ENCODE measurements at regions not wholly inside any gene's neighbourhood (a gene's known extent, or its start where the extent isn't known, plus 50 kb on each side); places are given as distances from the start of the nearest gene placed in this dataset.

- intact Hi-C loops (cut with DNase I): no loop called here
- no peak for DNase-seq (ENCODE audit: low spot score)
- H3K4me1 ChIP-seq (replicated peaks): no peaks in the 10 kb centered on the region
- no peaks in the 10 kb centered on the region for H3K27me3 ChIP-seq (replicated peaks; ENCODE audit: insufficient read depth)
- no peak overlapping the region for H3K27ac ChIP-seq
- WGBS: 80% methylated on average over 13 of the region's 13 CpGs
- TF ChIP-seq POLR2A (IDR thresholded peaks at IDR 0.05) (no peak), CTCF (IDR thresholded peaks at IDR 0.05) (no peak), POLR2AphosphoS5 (IDR thresholded peaks at IDR 0.05) (no peak)
- H3K9me3 ChIP-seq: no peaks in the 10 kb centered on the region
- H3K36me3 ChIP-seq: no peaks in the 10 kb centered on the region
- no peak overlapping the region for H3K4me3 ChIP-seq
Measured at GRCh38 chr6:44007818-44008621, 119.2 kb downstream of the MRPL14 start.

- Histone ChIP-seq H3K27ac (no peak overlapping the region), H3K9me3 (no peaks in the 10 kb centered on the region), H3K27me3 (replicated peaks; ENCODE audit: insufficient read depth) (peaks cover 2% of the 10 kb centered on the region), H3K36me3 (no peaks in the 10 kb centered on the region), H3K4me3 (no peak overlapping the region), H3K4me1 (replicated peaks) (peaks cover 5% of the 10 kb centered on the region)
- intact Hi-C loops (cut with DNase I): no loop called here
- TF ChIP-seq POLR2A (IDR thresholded peaks at IDR 0.05) (no peak), POLR2AphosphoS5 (IDR thresholded peaks at IDR 0.05) (no peak), CTCF (IDR thresholded peaks at IDR 0.05) (no peak)
- 87% methylated on average over 6 of the region's 6 CpGs for WGBS
- no peak for DNase-seq (ENCODE audit: low spot score)
Measured at GRCh38 chr6:44006872-44007303, 120.4 kb downstream of the MRPL14 start.

GRCh38 chr6:44006123-44006871 lies 121.0 kb downstream of the MRPL14 start:
- Histone ChIP-seq H3K36me3 (no peaks in the 10 kb centered on the region), H3K27ac (no peak overlapping the region), H3K4me3 (no peak overlapping the region), H3K4me1 (replicated peaks) (peaks cover 5% of the 10 kb centered on the region), H3K9me3 (no peaks in the 10 kb centered on the region), H3K27me3 (replicated peaks; ENCODE audit: insufficient read depth) (peaks cover 2% of the 10 kb centered on the region)
- no peak for TF ChIP-seq POLR2A (IDR thresholded peaks at IDR 0.05)
- no peak for TF ChIP-seq POLR2AphosphoS5 (IDR thresholded peaks at IDR 0.05)
- no peak for TF ChIP-seq CTCF (IDR thresholded peaks at IDR 0.05)
- 95% methylated on average over 7 of the region's 7 CpGs for WGBS
- intact Hi-C loops (cut with DNase I): no loop called here
- DNase-seq (ENCODE audit: low spot score): no peak

GRCh38 chr6:44005507-44005903 lies 121.7 kb downstream of the MRPL14 start:
- Histone ChIP-seq H3K4me3 (no peak overlapping the region), H3K9me3 (no peaks in the 10 kb centered on the region), H3K27ac (no peak overlapping the region), H3K4me1 (replicated peaks) (peaks cover 5% of the 10 kb centered on the region), H3K27me3 (replicated peaks; ENCODE audit: insufficient read depth) (peaks cover 2% of the 10 kb centered on the region), H3K36me3 (no peaks in the 10 kb centered on the region)
- intact Hi-C loops (cut with DNase I): no loop called here
- no peak for DNase-seq (ENCODE audit: low spot score)
- TF ChIP-seq POLR2A (IDR thresholded peaks at IDR 0.05): no peak
- no peak for TF ChIP-seq POLR2AphosphoS5 (IDR thresholded peaks at IDR 0.05)
- TF ChIP-seq CTCF (IDR thresholded peaks at IDR 0.05): no peak
- 66% methylated on average over 3 of the region's 3 CpGs for WGBS

All from prostate gland (tissue), 2 donors.